ENCODE measurements at regions not wholly inside any gene's neighbourhood (a gene's known extent, or its start where the extent isn't known, plus 50 kb on each side); places are given as distances from the start of the nearest gene placed in this dataset.

- in situ Hi-C loops (cut with MboI; ENCODE audit: low pct_unique_long_range_greater_than_20kb, low sequenced_read_pairs, unreplicated experiment), result no loop called here
- TF ChIP-seq CTCF (IDR thresholded peaks at IDR 0.05; ENCODE audit: extremely low read depth, insufficient read depth, missing control alignments), result no peak
- no peak for DNase-seq (ENCODE audit: low spot score)
These were observed 1389.3 kb downstream of the AACS start for GRCh38 chr12:126454581-126454980.

DNA sequence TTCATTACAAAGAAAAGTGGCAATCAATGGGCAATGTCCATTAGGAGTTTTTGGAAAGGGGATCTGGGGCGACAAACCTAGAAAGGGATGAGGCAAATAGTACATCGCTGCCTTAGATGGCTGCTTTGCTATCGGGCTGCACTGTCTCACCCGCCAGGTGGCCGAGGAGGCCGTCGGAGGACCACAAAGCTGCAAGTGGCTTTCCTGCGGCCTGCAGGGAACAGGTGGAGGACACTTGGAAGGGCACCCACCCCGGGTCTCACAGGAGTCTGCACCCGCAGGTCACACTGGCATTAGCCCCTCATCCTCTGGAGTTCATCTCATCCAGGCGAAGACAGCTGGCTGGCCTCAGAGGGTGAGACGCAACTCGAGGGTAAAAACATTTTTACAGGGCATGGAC, 1392.5 kb downstream of the AACS start:
- no peak for TF ChIP-seq CTCF (IDR thresholded peaks at IDR 0.05; ENCODE audit: extremely low read depth, insufficient read depth, missing control alignments)
- in situ Hi-C loops (cut with MboI; ENCODE audit: low pct_unique_long_range_greater_than_20kb, low sequenced_read_pairs, unreplicated experiment), result no loop called here
- DNase-seq (ENCODE audit: low spot score), result no peak

DNA sequence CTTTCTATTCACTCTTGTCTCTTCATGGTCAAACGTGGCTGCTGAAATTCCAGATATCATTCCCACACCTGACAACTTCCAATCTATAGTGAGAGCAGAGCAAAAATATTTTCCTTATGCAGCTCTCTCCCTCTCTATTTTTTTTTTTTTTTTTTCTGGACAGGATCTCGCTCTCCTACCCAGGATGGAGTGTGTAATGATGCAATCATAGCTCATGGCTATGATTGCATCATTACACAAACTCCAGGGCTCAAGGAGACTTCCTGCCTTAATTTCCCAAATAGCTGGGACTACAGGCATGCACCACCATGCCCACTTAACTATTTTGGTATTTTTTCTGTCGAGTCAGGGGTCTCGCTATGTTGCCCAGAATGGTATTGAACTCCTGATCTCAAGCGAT, 1398.9 kb downstream of the AACS start:
- no peak for DNase-seq (ENCODE audit: low spot score)
- in situ Hi-C loops (cut with MboI; ENCODE audit: low pct_unique_long_range_greater_than_20kb, low sequenced_read_pairs, unreplicated experiment), result no loop called here
- TF ChIP-seq CTCF (IDR thresholded peaks at IDR 0.05; ENCODE audit: extremely low read depth, insufficient read depth, missing control alignments), result no peak

DNA sequence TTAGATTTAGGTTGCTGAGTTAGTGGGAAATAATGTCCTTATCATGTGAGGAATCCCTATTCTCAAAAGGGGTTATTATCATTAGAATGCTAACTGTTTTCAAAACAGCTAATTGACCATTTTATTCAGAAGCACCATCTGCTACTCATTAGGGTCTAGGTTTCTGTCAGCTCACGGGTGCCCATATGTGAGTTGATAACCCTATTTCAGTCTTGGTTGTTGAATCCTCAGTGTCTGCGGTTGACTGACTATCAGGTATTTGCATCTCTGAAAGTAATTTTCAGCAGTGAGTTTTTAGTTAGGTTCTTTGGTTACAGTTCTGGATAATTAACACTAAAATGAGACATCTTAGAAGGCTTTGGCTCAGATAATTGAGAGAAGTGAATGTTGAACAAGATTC, 1404.0 kb downstream of the AACS start:
- DNase-seq (ENCODE audit: low spot score), result no peak
- in situ Hi-C loops (cut with MboI; ENCODE audit: low pct_unique_long_range_greater_than_20kb, low sequenced_read_pairs, unreplicated experiment), result no loop called here
- TF ChIP-seq CTCF (IDR thresholded peaks at IDR 0.05; ENCODE audit: extremely low read depth, insufficient read depth, missing control alignments), result no peak

DNA sequence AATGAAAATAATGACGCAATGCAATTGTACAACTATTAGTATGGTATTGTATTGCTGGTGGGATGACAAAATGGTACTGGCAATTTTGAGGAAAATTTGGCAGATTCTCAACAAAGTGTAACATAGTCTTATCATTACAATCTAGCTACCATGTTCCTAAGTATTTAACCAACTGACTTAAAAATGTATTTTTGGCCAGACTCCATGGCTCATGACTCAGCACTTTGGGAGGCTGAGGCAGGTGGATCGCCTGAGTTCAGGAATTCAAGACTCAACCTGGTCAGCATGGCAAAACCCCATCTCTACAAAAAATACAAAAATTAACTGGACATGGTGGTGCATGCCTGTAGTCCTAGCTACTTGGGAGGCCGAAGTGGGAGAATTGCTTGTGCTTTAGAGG, 1409.5 kb downstream of the AACS start:
- DNase-seq (ENCODE audit: low spot score), result no peak
- in situ Hi-C loops (cut with MboI; ENCODE audit: low pct_unique_long_range_greater_than_20kb, low sequenced_read_pairs, unreplicated experiment), result no loop called here
- TF ChIP-seq CTCF (IDR thresholded peaks at IDR 0.05; ENCODE audit: extremely low read depth, insufficient read depth, missing control alignments), result no peak

GRCh38 chr12:126480451-126480850, 1415.2 kb downstream of the AACS start:
- no peak for DNase-seq (ENCODE audit: low spot score)
- TF ChIP-seq CTCF (IDR thresholded peaks at IDR 0.05; ENCODE audit: extremely low read depth, insufficient read depth, missing control alignments), result no peak
- in situ Hi-C loops (cut with MboI; ENCODE audit: low pct_unique_long_range_greater_than_20kb, low sequenced_read_pairs, unreplicated experiment), result no loop called here

DNA sequence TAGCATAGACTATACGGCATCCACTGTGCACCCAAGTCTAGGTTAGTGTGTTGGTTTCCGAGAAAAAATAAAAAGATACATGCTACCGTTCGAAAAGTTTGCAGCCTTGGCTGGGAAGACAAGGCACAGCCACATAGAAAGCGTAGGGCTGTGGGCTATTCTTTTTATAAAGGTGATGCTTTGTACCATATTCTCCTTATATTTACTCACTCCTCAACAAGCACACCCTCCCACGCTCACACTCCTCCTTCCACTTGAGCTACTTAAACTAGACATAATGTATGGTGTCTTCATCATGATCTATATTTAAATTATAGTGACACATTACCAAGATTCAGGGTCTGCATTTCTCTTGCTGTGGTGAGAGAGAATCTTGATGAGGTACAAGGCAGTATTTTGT, 1416.5 kb downstream of the AACS start:
- DNase-seq (ENCODE audit: low spot score), result no peak
- in situ Hi-C loops (cut with MboI; ENCODE audit: low pct_unique_long_range_greater_than_20kb, low sequenced_read_pairs, unreplicated experiment), result no loop called here
- no peak for TF ChIP-seq CTCF (IDR thresholded peaks at IDR 0.05; ENCODE audit: extremely low read depth, insufficient read depth, missing control alignments)

Measured in GM13977 (cell line).